ENCODE measurements at regions not wholly inside any gene's neighbourhood (a gene's known extent, or its start where the extent isn't known, plus 50 kb on each side); places are given as distances from the start of the nearest gene placed in this dataset.

DNA sequence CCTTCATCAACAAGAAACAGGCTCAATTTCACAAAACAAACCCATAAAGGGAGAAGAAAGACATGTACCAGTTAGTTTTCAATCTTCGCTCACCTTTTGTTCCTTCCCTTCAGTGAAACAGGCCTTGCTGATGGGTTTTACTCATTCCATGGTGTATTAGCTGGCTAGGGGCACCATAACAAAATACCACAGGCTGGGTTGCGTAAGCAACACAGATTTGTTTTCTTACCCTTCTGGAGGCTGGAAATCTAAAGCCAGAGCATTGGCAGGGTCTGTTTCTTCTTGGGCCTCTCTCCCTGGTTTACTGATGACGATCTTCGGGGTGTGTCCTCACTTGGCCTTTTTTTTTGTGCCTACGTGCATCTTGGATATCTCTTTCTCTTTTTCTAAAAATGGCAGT is 383.4 kb upstream of the RBFOX1 start:
- Histone ChIP-seq H3K4me1 (no peaks in the 10 kb centered on the region), H3K27ac (no peak overlapping the region), H3K9me3 (peaks cover 0 to 3% (median 0%) of the 10 kb centered on the region in 4 donors), H3K4me3 (no peak overlapping the region), H3K27me3 (no peaks in the 10 kb centered on the region), H3K36me3 (no peaks in the 10 kb centered on the region)
- TF ChIP-seq, protein P1, sequence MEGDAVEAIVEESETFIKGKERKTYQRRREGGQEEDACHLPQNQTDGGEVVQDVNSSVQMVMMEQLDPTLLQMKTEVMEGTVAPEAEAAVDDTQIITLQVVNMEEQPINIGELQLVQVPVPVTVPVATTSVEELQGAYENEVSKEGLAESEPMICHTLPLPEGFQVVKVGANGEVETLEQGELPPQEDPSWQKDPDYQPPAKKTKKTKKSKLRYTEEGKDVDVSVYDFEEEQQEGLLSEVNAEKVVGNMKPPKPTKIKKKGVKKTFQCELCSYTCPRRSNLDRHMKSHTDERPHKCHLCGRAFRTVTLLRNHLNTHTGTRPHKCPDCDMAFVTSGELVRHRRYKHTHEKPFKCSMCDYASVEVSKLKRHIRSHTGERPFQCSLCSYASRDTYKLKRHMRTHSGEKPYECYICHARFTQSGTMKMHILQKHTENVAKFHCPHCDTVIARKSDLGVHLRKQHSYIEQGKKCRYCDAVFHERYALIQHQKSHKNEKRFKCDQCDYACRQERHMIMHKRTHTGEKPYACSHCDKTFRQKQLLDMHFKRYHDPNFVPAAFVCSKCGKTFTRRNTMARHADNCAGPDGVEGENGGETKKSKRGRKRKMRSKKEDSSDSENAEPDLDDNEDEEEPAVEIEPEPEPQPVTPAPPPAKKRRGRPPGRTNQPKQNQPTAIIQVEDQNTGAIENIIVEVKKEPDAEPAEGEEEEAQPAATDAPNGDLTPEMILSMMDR (IDR thresholded peaks at IDR 0.05), result no peak
- TF ChIP-seq POLR2A (IDR thresholded peaks at IDR 0.05), result no peak
- no peak for DNase-seq

DNA sequence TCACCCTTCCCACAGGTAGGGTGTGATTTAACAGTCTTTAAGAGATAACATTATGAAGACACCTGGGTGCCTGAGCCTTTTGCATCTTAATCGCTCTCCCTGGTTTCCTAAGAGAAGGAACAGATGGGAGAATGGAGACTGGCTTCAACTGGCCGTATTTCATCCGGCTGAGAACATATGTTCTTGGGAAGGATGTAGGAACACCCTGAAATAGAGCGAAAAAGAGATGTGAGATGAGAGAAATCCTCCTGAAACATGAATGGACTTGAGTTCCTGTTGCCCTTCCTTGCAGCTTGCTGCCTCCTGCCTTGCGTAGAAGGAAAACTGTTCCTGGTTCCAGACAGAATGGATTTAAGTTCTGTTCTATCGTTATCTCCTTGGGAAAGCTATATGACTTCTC is 385.4 kb upstream of the RBFOX1 start:
- Histone ChIP-seq H3K27ac (no peak overlapping the region), H3K9me3 (peaks cover 0 to 3% (median 0%) of the 10 kb centered on the region in 4 donors), H3K36me3 (no peaks in the 10 kb centered on the region), H3K27me3 (no peaks in the 10 kb centered on the region), H3K4me1 (no peaks in the 10 kb centered on the region), H3K4me3 (no peak overlapping the region)
- no peak for DNase-seq
- TF ChIP-seq, protein P1 (IDR thresholded peaks at IDR 0.05), result no peak
- no peak for TF ChIP-seq POLR2A (IDR thresholded peaks at IDR 0.05)

DNA sequence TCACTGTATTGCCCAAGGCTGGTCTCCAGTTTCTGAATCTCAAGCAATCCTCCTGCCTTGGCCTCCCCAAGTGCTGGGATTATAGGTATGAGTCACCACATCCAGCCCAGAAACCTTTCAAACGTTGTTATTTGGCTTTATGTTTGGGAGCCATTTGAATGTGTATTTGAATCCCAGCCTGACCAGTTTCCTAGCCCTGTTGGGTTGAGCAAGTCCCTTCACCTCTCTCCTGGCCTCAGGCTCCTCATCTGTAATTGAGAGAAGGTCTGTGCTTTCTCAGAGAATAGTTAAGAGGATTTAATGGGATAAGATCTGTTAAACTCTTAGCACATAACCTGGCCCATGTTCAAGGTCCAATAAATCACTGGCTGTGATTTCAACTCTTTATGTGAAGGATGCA is 385.8 kb upstream of the RBFOX1 start:
- Histone ChIP-seq H3K4me1 (no peaks in the 10 kb centered on the region), H3K27me3 (no peaks in the 10 kb centered on the region), H3K4me3 (no peak overlapping the region), H3K27ac (no peak overlapping the region), H3K9me3 (peaks cover 0 to 3% (median 0%) of the 10 kb centered on the region in 4 donors), H3K36me3 (no peaks in the 10 kb centered on the region)
- TF ChIP-seq, protein P1 (IDR thresholded peaks at IDR 0.05), result no peak
- TF ChIP-seq POLR2A (IDR thresholded peaks at IDR 0.05), result no peak
- no peak for DNase-seq

DNA sequence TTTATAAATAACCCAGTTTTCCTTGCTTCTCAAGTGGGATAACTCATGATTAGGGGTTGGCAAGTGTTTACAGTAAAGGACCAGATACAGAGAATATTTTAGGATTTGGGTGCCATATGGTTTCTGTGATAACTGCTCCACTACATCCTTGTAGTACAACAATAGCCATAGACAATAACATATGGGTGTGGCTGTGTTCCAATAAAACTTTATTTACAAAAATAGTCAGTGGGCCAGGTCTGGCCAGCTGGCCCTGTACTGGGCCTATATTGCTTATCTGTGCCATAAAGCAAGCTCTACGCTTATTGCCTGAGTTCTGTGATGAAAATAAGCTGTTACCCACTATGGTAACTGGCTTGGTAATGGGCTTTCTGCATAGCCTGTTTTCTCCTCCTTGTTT is 386.5 kb upstream of the RBFOX1 start:
- no peaks in the 10 kb centered on the region for H3K4me1 ChIP-seq
- no peak overlapping the region for H3K4me3 ChIP-seq
- no peak for DNase-seq
- no peak for TF ChIP-seq POLR2A (IDR thresholded peaks at IDR 0.05)
- TF ChIP-seq, protein P1 (IDR thresholded peaks at IDR 0.05), result no peak
- H3K9me3 ChIP-seq, result peaks cover 0 to 3% (median 0%) of the 10 kb centered on the region in 4 donors
- no peak overlapping the region for H3K27ac ChIP-seq
- H3K36me3 ChIP-seq, result no peaks in the 10 kb centered on the region
- no peaks in the 10 kb centered on the region for H3K27me3 ChIP-seq

DNA sequence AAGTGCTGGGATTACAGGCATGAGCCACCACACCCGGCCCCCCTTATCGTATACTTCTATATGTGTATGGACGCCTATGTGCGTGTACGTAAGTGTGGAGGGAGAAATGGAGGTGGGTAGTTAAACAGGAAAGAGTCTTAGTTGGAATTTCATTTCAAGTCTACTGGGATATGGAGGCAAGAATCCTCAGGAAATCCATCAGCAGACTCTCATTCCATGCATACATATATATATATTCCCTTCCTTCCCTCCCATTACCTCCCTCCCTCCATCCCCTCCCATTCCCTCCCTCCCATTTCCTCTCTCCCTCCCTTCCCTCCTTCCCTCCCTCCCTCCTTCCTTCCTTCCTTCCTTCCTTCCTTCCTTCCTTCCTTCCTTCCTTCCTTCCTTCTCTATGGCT is 391.7 kb upstream of the RBFOX1 start:
- no peak overlapping the region for H3K27ac ChIP-seq
- no peak for DNase-seq
- no peaks in the 10 kb centered on the region for H3K27me3 ChIP-seq
- no peaks in the 10 kb centered on the region for H3K36me3 ChIP-seq
- H3K4me3 ChIP-seq, result no peak overlapping the region
- TF ChIP-seq, protein P1 (IDR thresholded peaks at IDR 0.05), result no peak
- no peak for TF ChIP-seq POLR2A (IDR thresholded peaks at IDR 0.05)
- no peaks in the 10 kb centered on the region for H3K4me1 ChIP-seq
- H3K9me3 ChIP-seq, result no peaks in the 10 kb centered on the region

DNA sequence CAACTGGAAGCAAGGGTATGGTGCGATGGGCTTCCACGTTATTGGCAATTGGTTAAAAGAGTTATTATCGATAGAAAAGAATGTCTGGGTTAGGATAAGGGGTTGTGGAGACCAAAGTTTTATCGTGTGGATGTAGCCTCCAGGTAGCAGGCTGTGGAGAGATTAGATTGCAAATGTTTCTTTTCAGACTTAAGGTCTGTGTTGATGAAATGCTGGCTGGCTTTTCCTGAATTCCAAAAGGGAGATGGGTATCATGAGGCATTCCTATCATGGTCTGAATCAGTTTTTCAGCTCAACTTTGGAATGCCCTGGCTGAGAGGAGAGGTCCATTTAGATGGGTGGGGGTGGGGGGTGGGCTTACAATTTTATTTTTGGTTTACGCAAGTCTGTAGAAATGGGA is 395.0 kb upstream of the RBFOX1 start:
- Histone ChIP-seq H3K9me3 (no peaks in the 10 kb centered on the region), H3K27ac (no peak overlapping the region), H3K4me1 (no peaks in the 10 kb centered on the region), H3K36me3 (no peaks in the 10 kb centered on the region), H3K27me3 (no peaks in the 10 kb centered on the region), H3K4me3 (no peak overlapping the region)
- TF ChIP-seq, protein P1 (IDR thresholded peaks at IDR 0.05), result no peak
- no peak for TF ChIP-seq POLR2A (IDR thresholded peaks at IDR 0.05)
- DNase-seq, result no peak
